GM10266 (cell line): ENCODE measurements at regions not wholly inside any gene's neighbourhood (a gene's known extent, or its start where the extent isn't known, plus 50 kb on each side); places are given as distances from the start of the nearest gene placed in this dataset.
"Not testable (repeated sequence)": the region's sequence is repeated elsewhere in the genome, so short reads cannot be mapped to it uniquely, and the experiment has no call there.

Source experiments
- DNase-seq: peaks from one replicate; pipeline ENCODE4 v3.0.0; 2012; ENCODE audit errors: extremely low spot score
- TF ChIP-seq, protein P1 (sequence below): IDR thresholded peaks from 2 replicates; pipeline ENCODE4 v1.5.1; 2012; ENCODE audit warnings: mild to moderate bottlenecking, low read depth; ENCODE audit not compliant: control insufficient read depth, insufficient read depth; ENCODE audit errors: missing control alignments

- TF ChIP-seq, protein P1, sequence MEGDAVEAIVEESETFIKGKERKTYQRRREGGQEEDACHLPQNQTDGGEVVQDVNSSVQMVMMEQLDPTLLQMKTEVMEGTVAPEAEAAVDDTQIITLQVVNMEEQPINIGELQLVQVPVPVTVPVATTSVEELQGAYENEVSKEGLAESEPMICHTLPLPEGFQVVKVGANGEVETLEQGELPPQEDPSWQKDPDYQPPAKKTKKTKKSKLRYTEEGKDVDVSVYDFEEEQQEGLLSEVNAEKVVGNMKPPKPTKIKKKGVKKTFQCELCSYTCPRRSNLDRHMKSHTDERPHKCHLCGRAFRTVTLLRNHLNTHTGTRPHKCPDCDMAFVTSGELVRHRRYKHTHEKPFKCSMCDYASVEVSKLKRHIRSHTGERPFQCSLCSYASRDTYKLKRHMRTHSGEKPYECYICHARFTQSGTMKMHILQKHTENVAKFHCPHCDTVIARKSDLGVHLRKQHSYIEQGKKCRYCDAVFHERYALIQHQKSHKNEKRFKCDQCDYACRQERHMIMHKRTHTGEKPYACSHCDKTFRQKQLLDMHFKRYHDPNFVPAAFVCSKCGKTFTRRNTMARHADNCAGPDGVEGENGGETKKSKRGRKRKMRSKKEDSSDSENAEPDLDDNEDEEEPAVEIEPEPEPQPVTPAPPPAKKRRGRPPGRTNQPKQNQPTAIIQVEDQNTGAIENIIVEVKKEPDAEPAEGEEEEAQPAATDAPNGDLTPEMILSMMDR, result no peak
These were observed 92.2 kb upstream of the MITF start for GRCh38 chr3:69647081-69647480.

GRCh38 chr3:69646287-69647067 lies 92.8 kb upstream of the MITF start:
- TF ChIP-seq, protein P1, result no peak
- DNase-seq, result no peak

More at GRCh38 chr3:69647081-69647480, 92.2 kb upstream of the MITF start:
- no peak for DNase-seq

GRCh38 chr3:69642606-69643005 lies 96.7 kb upstream of the MITF start:
- TF ChIP-seq, protein P1, result no peak
- DNase-seq, result no peak

DNA sequence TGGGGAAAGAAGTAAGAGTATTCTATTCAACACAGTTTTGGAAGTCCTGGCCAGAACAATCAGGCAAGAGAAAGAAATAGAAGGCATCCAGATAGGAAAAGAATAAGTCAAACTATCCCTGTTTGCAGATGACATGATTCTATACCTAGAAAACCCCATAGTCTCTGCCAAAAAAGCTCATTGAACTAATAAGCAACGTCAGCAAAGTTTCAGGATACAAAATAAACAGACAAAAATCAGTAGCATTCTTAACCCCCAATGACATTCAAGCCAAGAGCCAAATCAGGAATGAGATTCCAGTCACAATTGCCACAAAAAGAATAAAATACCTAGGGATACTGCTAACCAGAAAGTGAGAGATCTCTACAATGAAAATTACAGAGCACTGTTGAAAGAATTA lies 99.4 kb upstream of the MITF start:
- TF ChIP-seq, protein P1, result no peak
- no peak for DNase-seq

DNA sequence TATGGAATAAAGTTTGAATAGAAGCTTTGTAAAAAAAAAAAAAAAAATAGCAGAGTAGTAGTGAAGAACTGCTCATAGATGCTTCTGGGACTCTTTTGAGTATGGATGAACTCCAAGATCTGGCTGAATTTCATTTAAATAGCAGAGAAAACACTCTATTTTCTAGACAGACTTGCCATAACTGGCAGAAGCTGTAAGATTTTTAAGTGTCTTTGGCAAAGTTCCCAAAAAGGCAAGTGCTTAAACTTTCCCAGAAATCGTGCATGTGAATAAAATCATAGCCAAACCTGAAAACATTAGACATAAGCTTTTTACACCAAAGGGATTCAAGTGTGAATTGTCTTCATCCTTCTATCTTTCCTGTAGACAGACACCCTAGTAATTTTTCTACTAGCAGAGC lies 110.3 kb upstream of the MITF start:
- no peak for DNase-seq
- TF ChIP-seq, protein P1, result no peak

DNA sequence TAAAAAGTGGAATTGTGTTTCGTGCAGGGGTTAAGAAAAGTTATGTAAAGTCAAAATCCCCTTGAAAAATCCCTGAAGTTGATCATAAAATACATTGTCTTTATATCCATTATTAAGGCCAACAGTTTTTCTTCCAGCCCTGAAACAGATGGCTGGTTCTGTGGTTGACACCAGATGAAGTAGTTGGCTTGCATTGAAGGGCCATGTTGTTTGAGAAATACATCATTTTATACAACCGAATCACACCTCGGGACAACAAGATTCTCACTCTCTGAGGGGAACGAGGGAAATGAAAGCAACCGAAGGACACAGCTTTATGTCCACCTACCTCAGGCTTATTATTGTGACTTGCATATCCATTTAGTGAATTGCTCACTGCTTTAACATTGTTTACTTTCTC lies 126.0 kb upstream of the MITF start:
- no peak for DNase-seq
- TF ChIP-seq, protein P1, result no peak

- DNase-seq, result no peak
- TF ChIP-seq, protein P1, result no peak
These were observed 126.5 kb upstream of the MITF start for GRCh38 chr3:69612791-69613190.

DNA sequence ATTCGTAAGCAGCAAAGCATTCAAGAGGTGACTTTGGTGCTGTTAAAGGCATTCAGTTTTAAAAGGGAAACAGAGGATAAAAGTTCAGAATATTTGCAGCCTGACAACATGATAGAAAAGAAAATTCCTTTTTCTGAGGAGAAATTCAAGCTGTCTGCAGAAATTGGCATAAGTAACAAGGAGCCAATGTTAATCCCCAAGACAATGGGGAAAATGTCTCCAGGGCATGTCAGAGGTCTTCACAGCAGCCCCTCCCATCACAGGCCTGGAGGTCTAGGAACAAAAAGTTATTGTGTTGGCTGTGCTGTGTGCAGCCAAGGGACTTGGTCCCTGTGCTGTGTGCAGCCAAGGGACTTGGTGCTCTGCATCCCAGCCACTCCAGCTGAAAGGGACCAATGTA lies 129.7 kb upstream of the MITF start:
- not testable (repeated sequence) for DNase-seq
